ENCODE measurements at regions not wholly inside any gene's neighbourhood (a gene's known extent, or its start where the extent isn't known, plus 50 kb on each side); places are given as distances from the start of the nearest gene placed in this dataset.
A peak's percentile ranks its signal among the peaks of the same experiment; 100 is the strongest.

DNA sequence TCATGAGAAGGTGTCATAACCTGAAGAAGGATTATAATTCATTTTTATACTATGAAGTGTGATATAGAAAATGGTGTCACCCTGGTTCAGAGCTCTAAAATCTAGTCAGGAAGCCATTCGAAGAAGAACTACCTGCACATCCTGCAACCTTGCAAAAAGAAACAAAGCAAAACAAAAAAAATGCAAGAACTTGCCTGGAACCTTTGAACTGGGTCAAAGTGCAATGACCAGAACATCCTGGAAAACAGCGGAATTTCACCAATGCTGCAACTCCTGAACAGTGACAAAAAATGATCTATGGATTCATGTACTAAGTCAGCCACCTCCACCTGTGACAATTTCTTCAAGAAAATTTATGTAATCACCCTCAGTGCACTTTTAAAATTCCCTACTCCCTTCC is 1083.3 kb upstream of the GYPC start:
- no TSS peak for BruUV-seq (replicated peaks)
- no peak for DNase-seq (ENCODE audit: low spot score)
- H3K4me1 ChIP-seq (ENCODE audit: insufficient read depth, low read length, poor library complexity, severe bottlenecking): no peaks in the 10 kb centered on the region
- peaks cover 6% of the 10 kb centered on the region for H3K9me3 ChIP-seq (ENCODE audit: low read depth, low read length, poor library complexity, severe bottlenecking)
- no peak overlapping the region for H3K4me3 ChIP-seq (ENCODE audit: low read depth, low read length, poor library complexity, severe bottlenecking)
- no peak overlapping the region for H3K27ac ChIP-seq (ENCODE audit: low read depth, low read length, poor library complexity, severe bottlenecking)
- TF ChIP-seq, protein P1, sequence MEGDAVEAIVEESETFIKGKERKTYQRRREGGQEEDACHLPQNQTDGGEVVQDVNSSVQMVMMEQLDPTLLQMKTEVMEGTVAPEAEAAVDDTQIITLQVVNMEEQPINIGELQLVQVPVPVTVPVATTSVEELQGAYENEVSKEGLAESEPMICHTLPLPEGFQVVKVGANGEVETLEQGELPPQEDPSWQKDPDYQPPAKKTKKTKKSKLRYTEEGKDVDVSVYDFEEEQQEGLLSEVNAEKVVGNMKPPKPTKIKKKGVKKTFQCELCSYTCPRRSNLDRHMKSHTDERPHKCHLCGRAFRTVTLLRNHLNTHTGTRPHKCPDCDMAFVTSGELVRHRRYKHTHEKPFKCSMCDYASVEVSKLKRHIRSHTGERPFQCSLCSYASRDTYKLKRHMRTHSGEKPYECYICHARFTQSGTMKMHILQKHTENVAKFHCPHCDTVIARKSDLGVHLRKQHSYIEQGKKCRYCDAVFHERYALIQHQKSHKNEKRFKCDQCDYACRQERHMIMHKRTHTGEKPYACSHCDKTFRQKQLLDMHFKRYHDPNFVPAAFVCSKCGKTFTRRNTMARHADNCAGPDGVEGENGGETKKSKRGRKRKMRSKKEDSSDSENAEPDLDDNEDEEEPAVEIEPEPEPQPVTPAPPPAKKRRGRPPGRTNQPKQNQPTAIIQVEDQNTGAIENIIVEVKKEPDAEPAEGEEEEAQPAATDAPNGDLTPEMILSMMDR (conservative IDR thresholded peaks at IDR 0.05; ENCODE audit: low read depth, low read length): no peak
- TF ChIP-seq EZH2 (IDR thresholded peaks at IDR 0.05; ENCODE audit: borderline replicate concordance, low read depth, low read length, poor library complexity, severe bottlenecking): no peak
- H3K27me3 ChIP-seq (replicated peaks; ENCODE audit: insufficient read depth, low read depth, low read length, poor library complexity): no peaks in the 10 kb centered on the region
- POLR2A ChIA-PET (ENCODE audit: low non-redundant PET): no interaction called here
- H3K36me3 ChIP-seq (ENCODE audit: insufficient read depth, low read length, poor library complexity, severe bottlenecking): no peaks in the 10 kb centered on the region
- CTCF ChIA-PET: no interaction called here
- intact Hi-C loops (cut with micrococcal nuclease; ENCODE audit: unreplicated experiment): no loop called here

DNA sequence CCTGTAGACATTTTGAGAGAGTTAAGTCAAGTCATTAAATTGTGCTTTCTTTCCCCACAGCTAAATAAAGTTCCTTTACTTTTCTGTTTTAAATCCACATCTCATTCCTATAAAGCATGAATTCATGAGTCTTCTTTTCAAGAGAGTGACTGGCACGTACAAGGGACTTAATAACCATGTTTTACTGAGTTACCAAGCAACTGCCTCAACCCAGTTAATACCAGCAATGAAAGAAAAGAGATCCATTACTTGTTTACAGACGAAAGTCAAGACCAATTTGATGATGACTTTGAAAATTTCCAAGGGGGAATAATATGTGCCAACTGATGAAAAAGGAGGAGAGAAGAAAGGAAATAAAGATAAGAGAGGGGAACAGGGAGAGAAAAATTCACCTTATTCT is 1082.5 kb upstream of the GYPC start:
- ChIA-PET CTCF (no interaction called here), POLR2A (ENCODE audit: low non-redundant PET) (no interaction called here)
- no peak for DNase-seq (ENCODE audit: low spot score)
- intact Hi-C loops (cut with micrococcal nuclease; ENCODE audit: unreplicated experiment): no loop called here
- no peaks in the 10 kb centered on the region for H3K4me1 ChIP-seq (ENCODE audit: insufficient read depth, low read length, poor library complexity, severe bottlenecking)
- no TSS peak for BruUV-seq (replicated peaks)
- no peaks in the 10 kb centered on the region for H3K9me3 ChIP-seq (ENCODE audit: low read depth, low read length, poor library complexity, severe bottlenecking)
- H3K4me3 ChIP-seq (ENCODE audit: low read depth, low read length, poor library complexity, severe bottlenecking): no peak overlapping the region
- H3K36me3 ChIP-seq (ENCODE audit: insufficient read depth, low read length, poor library complexity, severe bottlenecking): no peaks in the 10 kb centered on the region
- H3K27ac ChIP-seq (ENCODE audit: low read depth, low read length, poor library complexity, severe bottlenecking): no peak overlapping the region
- H3K27me3 ChIP-seq (replicated peaks; ENCODE audit: insufficient read depth, low read depth, low read length, poor library complexity): no peaks in the 10 kb centered on the region
- TF ChIP-seq, protein P1 (conservative IDR thresholded peaks at IDR 0.05; ENCODE audit: low read depth, low read length): no peak
- TF ChIP-seq EZH2 (IDR thresholded peaks at IDR 0.05; ENCODE audit: borderline replicate concordance, low read depth, low read length, poor library complexity, severe bottlenecking): no peak

DNA sequence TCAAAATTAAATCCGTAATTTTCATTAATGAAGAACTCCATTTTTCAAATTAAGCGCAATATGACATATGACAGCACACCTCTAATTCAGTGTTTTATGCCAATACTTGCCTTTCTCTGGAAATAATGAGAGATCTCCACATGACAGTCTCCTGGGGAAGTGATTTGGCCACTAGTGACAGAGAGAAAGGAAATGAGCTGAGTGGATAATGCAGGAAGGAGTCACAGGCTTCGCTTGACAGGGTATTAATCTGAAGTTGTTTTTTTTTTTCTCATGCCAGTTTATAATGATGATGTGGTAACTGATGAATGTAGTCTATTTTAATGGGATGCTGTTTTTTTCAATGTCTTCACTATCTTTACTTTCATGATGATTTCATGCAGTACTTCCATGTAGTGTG is 1079.4 kb upstream of the GYPC start:
- TF ChIP-seq EZH2 (IDR thresholded peaks at IDR 0.05; ENCODE audit: borderline replicate concordance, low read depth, low read length, poor library complexity, severe bottlenecking): no peak
- TF ChIP-seq, protein P1 (conservative IDR thresholded peaks at IDR 0.05; ENCODE audit: low read depth, low read length): no peak
- no peak overlapping the region for H3K27ac ChIP-seq (ENCODE audit: low read depth, low read length, poor library complexity, severe bottlenecking)
- ChIA-PET POLR2A (ENCODE audit: low non-redundant PET) (no interaction called here), CTCF (no interaction called here)
- DNase-seq (ENCODE audit: low spot score): peak; percentile 6
- BruUV-seq (replicated peaks): no TSS peak
- no peaks in the 10 kb centered on the region for H3K4me1 ChIP-seq (ENCODE audit: insufficient read depth, low read length, poor library complexity, severe bottlenecking)
- no peaks in the 10 kb centered on the region for H3K9me3 ChIP-seq (ENCODE audit: low read depth, low read length, poor library complexity, severe bottlenecking)
- no peak overlapping the region for H3K4me3 ChIP-seq (ENCODE audit: low read depth, low read length, poor library complexity, severe bottlenecking)
- intact Hi-C loops (cut with micrococcal nuclease; ENCODE audit: unreplicated experiment): no loop called here
- no peaks in the 10 kb centered on the region for H3K27me3 ChIP-seq (replicated peaks; ENCODE audit: insufficient read depth, low read depth, low read length, poor library complexity)
- no peaks in the 10 kb centered on the region for H3K36me3 ChIP-seq (ENCODE audit: insufficient read depth, low read length, poor library complexity, severe bottlenecking)
